Hematopoietic multipotent progenitor cell treated with erythropoietin and hydrocortisone succinate and interleukin-3 and kit ligand, for 15 days (in vitro differentiated cells): ENCODE measurements at regions not wholly inside any gene's neighbourhood (a gene's known extent, or its start where the extent isn't known, plus 50 kb on each side); places are given as distances from the start of the nearest gene placed in this dataset.
"Not testable (repeated sequence)": the region's sequence is repeated elsewhere in the genome, so short reads cannot be mapped to it uniquely, and the experiment has no call there.

ENCODE experiments used
- DNase-seq: peaks from one replicate; pipeline ENCODE4 v3.0.0-alpha.2; 2015; ENCODE audit warnings: low spot score

GRCh38 chr10:94225589-94225988 lies 137.2 kb downstream of the NOC3L start:
- no peak for DNase-seq

- no peak for DNase-seq
Measured at GRCh38 chr10:94230134-94230785, 132.5 kb downstream of the NOC3L start.

DNA sequence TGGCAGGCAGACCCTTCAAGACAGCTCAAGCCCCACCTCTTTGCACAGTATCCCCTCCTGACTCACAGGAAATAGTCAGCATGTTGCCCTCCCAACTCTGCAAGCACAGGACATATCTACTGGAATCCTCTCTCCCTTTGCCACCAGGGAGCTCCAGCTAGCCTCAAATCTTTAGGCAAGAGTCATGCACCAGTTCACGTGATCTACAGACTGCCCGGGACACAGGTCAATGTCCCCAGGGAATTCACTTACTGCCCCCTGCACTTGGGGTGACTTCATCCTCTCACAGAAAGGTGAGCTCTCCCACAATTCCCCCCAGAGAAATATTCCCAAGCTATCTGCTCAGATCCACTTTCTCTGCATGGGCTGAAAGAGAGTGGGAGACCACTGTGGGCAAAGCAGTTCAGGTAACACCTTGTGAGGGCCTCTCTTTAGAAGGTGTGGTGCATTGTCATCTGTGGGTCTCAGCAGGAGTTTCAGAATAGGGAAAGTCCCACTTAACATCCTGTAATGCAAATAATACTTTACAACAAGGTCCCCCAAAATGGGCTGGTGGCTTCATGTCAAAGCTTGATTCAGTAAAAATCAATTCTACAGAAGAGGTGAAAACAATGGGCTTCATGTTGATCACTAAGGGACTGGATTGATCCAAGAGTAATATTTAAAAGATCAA lies 129.9 kb downstream of the NOC3L start:
- DNase-seq = no peak

GRCh38 chr10:94235461-94235860 lies 127.3 kb downstream of the NOC3L start:
- DNase-seq = no peak

- no peak for DNase-seq
Measured at GRCh38 chr10:94238006-94238617, 124.6 kb downstream of the NOC3L start.

DNA sequence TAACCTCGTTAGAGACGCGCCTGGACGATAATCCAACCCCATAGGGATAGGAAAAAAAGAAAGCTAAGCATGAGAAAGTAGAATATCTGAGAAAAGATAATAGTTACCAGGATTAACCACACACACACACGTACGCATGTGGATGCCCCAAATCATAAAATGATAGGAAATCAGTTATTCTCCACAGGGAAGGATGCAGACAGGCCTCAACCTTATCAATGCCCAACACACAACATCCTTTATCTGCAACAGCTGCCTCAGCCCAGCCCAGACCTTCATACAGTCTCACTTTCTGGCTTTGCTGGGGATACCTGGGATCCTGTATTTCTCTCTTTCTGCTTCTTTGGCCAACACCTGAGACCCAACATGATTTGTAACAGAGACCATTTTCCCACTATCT lies 123.0 kb downstream of the NOC3L start:
- DNase-seq = no peak

GRCh38 chr10:94240491-94240890 lies 122.2 kb downstream of the NOC3L start:
- no peak for DNase-seq

GRCh38 chr10:94240901-94241300 lies 121.8 kb downstream of the NOC3L start:
- no peak for DNase-seq

- DNase-seq = no peak
Measured at GRCh38 chr10:94251098-94251497, 111.6 kb downstream of the NOC3L start.

DNA sequence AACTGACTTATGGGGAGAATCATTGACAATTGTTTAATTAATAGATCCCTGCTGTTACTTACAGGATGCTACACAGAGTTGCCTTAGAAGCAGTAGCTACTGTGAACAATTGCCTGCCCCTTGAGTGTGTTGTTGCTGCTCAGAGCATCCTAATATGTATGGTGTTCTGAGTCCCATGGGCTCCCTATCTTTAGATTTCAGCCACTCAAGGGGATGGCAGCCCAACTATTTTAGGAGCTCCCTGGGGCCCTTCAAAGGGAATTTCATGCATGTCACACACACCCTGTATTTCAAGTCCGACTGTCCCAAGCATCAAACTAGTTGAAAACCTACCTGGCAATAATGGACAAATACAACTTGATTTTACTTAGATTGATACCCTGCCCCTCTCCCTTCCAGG lies 111.2 kb downstream of the NOC3L start:
- no peak for DNase-seq

- not testable (repeated sequence) for DNase-seq
Measured at GRCh38 chr10:94257407-94257806, 105.3 kb downstream of the NOC3L start.

GRCh38 chr10:94260455-94260854 lies 102.3 kb downstream of the NOC3L start:
- no peak for DNase-seq

- no peak for DNase-seq
Measured at GRCh38 chr10:94264085-94264484, 98.7 kb downstream of the NOC3L start.

DNA sequence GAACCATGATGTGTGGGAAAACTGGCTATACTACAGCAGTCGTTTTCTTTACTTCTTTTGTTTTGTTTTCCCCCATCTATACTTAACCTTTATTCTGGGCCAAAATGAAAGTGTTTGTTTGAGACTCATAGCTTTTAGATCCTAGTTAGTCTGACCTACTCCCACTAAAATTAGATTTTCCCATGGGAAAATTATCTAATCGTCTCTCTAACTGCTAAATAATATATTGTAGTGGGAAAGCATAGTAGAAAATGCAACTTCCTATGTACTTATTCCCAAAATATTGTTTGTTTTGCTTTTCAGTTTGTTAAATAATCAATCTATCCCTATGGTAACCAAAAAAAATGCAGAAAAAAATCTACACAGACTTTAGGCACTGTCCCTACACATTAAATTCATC lies 96.6 kb downstream of the NOC3L start:
- DNase-seq = no peak

DNA sequence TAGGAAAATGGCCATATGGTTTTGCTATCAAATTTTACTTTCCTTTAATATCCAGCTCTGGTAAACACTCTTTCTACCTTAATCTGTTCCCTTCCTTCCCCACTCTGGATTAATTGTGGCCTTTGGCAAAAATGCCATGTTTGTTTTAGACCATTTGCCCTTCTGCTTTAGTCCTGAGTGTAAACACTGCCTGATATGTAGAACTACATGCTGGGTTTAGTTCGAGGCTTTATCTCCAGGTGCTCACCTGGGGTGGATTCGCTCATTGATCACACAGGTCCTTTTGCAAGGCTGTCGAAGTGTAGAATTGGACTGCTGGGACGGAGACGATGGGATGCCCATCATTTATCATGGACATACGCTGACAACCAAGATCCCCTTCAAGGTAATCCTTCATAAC lies 94.1 kb downstream of the NOC3L start:
- no peak for DNase-seq

GRCh38 chr10:94274142-94274787 lies 88.5 kb downstream of the NOC3L start:
- no peak for DNase-seq

DNA sequence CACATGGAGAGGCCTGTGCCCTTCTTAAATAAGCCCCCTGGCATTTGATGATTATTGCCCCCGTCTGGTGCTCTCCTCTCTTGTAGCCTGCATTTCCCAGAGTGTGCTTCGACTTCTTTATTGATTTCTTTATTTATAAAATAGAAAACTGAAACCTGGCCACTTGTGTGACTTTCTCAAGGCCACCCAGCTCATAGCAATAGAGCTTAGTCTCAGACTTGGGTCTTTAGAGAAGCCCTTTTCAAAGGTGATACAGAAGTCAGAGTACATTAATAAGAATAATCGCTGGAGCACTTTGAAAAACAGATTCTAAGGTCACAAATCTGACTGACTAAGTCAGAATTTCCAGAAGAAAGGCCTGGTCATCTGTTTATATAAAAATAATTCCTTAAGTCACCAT lies 86.6 kb downstream of the NOC3L start:
- no peak for DNase-seq

DNA sequence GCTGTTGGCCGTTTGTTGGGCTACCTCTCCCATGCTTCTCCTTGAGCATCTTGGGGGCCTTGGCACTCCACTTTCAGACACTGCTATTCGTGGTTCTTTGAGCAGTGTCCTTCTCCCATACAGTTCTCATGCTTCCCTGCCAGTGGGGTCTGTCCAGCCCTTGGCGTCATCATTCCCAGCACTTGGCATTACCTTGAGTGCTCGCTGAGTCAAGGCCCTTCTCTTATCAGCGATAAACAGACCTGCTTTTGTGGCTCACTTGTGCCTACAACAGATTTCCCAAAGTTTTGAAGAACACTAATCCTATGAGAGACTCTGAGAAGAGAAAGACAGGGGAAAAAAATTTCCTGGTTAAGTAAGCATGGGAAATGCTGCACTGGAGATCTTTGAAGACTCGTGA lies 85.3 kb downstream of the NOC3L start:
- DNase-seq = no peak

- DNase-seq = peak; percentile 54
Measured at GRCh38 chr10:94279835-94280709, 82.7 kb downstream of the NOC3L start.

DNA sequence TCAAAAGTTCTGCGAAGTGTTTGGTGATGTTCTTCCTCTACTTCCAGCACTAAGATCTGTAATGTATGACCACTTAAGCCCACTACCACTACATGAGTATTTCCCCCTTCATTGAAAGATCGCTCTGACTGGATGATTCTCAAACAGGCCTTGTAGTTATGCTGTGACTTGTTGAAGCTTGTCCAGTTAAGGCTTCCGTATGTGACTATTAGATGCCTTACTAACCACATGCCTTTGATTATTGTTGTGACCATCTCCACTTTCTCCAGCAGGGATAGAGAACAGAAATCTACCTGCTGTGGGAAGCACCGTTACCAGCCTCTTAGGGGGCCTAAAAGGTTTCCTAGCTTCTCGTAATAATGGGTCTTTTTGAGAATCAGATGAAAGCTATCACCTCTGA lies 81.1 kb downstream of the NOC3L start:
- no peak for DNase-seq

DNA sequence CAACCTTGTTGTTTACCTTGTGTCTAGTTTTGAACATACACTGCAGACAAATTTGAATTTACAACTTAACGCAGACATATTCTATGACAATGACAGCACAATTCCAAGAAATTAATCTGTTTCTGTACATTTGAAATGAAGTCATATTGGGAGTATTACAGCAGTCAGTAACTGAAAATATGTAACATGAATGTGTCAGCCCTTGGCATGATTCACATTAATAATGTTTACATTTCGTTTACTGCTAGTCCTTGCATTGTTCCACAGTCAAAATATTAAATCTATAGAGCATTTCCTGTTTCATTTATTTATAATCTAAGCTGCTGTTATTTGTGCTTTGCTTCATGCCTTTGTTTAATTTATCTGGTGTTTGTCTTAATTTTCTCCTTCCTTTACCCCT lies 80.4 kb downstream of the NOC3L start:
- no peak for DNase-seq
